ENCODE measurements at regions not wholly inside any gene's neighbourhood (a gene's known extent, or its start where the extent isn't known, plus 50 kb on each side); places are given as distances from the start of the nearest gene placed in this dataset.

- no peaks in the 10 kb centered on the region for H3K9me3 ChIP-seq
- intact Hi-C loops (cut with DNase I), result no loop called here
- H3K36me3 ChIP-seq, result no peaks in the 10 kb centered on the region
- no peak overlapping the region for H3K27ac ChIP-seq
- H3K4me3 ChIP-seq, result no peak overlapping the region
- no peaks in the 10 kb centered on the region for H3K4me1 ChIP-seq (replicated peaks)
- TF ChIP-seq, protein P1, sequence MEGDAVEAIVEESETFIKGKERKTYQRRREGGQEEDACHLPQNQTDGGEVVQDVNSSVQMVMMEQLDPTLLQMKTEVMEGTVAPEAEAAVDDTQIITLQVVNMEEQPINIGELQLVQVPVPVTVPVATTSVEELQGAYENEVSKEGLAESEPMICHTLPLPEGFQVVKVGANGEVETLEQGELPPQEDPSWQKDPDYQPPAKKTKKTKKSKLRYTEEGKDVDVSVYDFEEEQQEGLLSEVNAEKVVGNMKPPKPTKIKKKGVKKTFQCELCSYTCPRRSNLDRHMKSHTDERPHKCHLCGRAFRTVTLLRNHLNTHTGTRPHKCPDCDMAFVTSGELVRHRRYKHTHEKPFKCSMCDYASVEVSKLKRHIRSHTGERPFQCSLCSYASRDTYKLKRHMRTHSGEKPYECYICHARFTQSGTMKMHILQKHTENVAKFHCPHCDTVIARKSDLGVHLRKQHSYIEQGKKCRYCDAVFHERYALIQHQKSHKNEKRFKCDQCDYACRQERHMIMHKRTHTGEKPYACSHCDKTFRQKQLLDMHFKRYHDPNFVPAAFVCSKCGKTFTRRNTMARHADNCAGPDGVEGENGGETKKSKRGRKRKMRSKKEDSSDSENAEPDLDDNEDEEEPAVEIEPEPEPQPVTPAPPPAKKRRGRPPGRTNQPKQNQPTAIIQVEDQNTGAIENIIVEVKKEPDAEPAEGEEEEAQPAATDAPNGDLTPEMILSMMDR (IDR thresholded peaks at IDR 0.05), result no peak
- TF ChIP-seq POLR2AphosphoS5 (IDR thresholded peaks at IDR 0.05) (no peak), POLR2A (IDR thresholded peaks at IDR 0.05) (no peak)
- WGBS, result 83% methylated on average over 21 of the region's 21 CpGs
- DNase-seq (ENCODE audit: low spot score), result no peak
- no peaks in the 10 kb centered on the region for H3K27me3 ChIP-seq (replicated peaks; ENCODE audit: insufficient read depth)
Measured at GRCh38 chr15:96462768-96463750, 132.6 kb downstream of the NR2F2 start.

- intact Hi-C loops (cut with DNase I), result no loop called here
- 76% methylated on average over 4 of the region's 4 CpGs for WGBS
- TF ChIP-seq, protein P1 (IDR thresholded peaks at IDR 0.05), result no peak
- no peak for TF ChIP-seq POLR2A (IDR thresholded peaks at IDR 0.05)
- no peak for TF ChIP-seq POLR2AphosphoS5 (IDR thresholded peaks at IDR 0.05)
Measured at GRCh38 chr15:96466389-96466947, 136.0 kb downstream of the NR2F2 start.

DNA sequence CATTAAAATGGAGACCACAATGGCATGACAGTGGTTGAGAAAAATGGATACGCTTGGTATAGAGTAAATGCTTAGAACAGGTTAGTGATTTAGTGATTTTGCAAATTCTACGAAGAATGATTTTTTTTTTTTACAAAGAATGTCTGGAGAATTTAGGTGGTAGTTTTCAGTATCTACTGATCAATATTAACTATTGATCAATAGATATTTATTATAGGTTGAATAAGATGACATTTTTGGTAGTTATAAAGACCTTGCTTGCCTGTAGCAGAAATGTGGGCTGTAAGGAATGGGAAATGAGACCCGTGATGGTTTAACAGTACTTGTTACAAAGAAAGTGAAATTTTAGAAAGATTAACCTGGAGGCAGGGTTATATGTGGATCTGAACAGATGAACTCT lies 137.5 kb downstream of the NR2F2 start:
- Histone ChIP-seq H3K9me3 (no peaks in the 10 kb centered on the region), H3K4me1 (replicated peaks) (no peaks in the 10 kb centered on the region), H3K27ac (no peak overlapping the region), H3K36me3 (no peaks in the 10 kb centered on the region), H3K4me3 (no peak overlapping the region), H3K27me3 (replicated peaks; ENCODE audit: insufficient read depth) (peaks cover 4% of the 10 kb centered on the region)
- 91% methylated on average over 3 of the region's 3 CpGs for WGBS
- no peak for DNase-seq (ENCODE audit: low spot score)
- TF ChIP-seq, protein P1 (IDR thresholded peaks at IDR 0.05), result no peak
- TF ChIP-seq POLR2AphosphoS5 (IDR thresholded peaks at IDR 0.05) (no peak), POLR2A (IDR thresholded peaks at IDR 0.05) (no peak)
- intact Hi-C loops (cut with DNase I), result no loop called here

More at GRCh38 chr15:96466389-96466947, 136.0 kb downstream of the NR2F2 start:
- H3K27ac ChIP-seq, result no peak overlapping the region
- H3K4me1 ChIP-seq (replicated peaks), result no peaks in the 10 kb centered on the region
- H3K9me3 ChIP-seq, result no peaks in the 10 kb centered on the region
- H3K36me3 ChIP-seq, result no peaks in the 10 kb centered on the region
- H3K27me3 ChIP-seq (replicated peaks; ENCODE audit: insufficient read depth), result peaks cover 4% of the 10 kb centered on the region
- DNase-seq (ENCODE audit: low spot score), result no peak
- no peak overlapping the region for H3K4me3 ChIP-seq

GRCh38 chr15:96470681-96471310 lies 140.3 kb downstream of the NR2F2 start:
- 51% methylated on average over 19 of the region's 19 CpGs for WGBS
- H3K36me3 ChIP-seq, result no peaks in the 10 kb centered on the region
- no peak for DNase-seq (ENCODE audit: low spot score)
- no peaks in the 10 kb centered on the region for H3K4me1 ChIP-seq (replicated peaks)
- H3K27me3 ChIP-seq (replicated peaks; ENCODE audit: insufficient read depth), result peaks cover 4% of the 10 kb centered on the region
- H3K27ac ChIP-seq, result no peak overlapping the region
- TF ChIP-seq POLR2A (IDR thresholded peaks at IDR 0.05), result no peak
- TF ChIP-seq, protein P1 (IDR thresholded peaks at IDR 0.05), result no peak
- TF ChIP-seq POLR2AphosphoS5 (IDR thresholded peaks at IDR 0.05), result no peak
- no peak overlapping the region for H3K4me3 ChIP-seq
- no peaks in the 10 kb centered on the region for H3K9me3 ChIP-seq
- intact Hi-C loops (cut with DNase I), result no loop called here

All from prostate gland (tissue), 2 donors.